ENCODE measurements at regions not wholly inside any gene's neighbourhood (a gene's known extent, or its start where the extent isn't known, plus 50 kb on each side); places are given as distances from the start of the nearest gene placed in this dataset.

DNA sequence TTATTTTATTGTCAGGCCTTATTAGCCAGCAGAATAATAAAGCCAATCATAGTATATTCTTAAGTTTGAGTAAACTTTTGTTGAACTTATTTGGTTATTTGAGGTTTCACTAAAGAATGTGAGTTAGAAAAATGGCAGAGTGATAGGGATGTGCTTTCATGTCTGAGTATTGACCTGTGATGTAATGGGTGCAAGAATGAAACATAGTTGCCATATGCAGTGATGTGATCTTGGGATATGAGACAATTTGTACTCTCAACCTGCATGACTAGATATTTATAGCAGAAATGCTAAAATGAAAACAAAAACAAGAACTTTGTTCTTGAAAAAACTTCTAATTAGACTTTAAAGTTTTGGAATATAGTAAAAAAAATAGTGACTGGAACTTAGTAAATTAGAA, 97.9 kb downstream of the DISP1 start:
- H3K9ac ChIP-seq (ENCODE audit: low read depth, low read length, poor library complexity, severe bottlenecking) = no peak overlapping the region
- peaks cover 5% of the 10 kb centered on the region for H3K4me1 ChIP-seq (ENCODE audit: insufficient read depth, low read length, poor library complexity, severe bottlenecking)
- no peaks in the 10 kb centered on the region for H3K36me3 ChIP-seq (ENCODE audit: insufficient read depth, low read length)
- H3K4me2 ChIP-seq (ENCODE audit: low read depth, low read length, poor library complexity, severe bottlenecking) = no peak overlapping the region
- no peaks in the 10 kb centered on the region for H3F3A ChIP-seq (ENCODE audit: low read depth)
- H2AFZ ChIP-seq (ENCODE audit: low read length) = no peak overlapping the region
- no peaks in the 10 kb centered on the region; the same call in 1 of the 2 replicates for H3K9me3 ChIP-seq (ENCODE audit: insufficient read depth, low read depth, low read length)
- TF ChIP-seq, protein P1, sequence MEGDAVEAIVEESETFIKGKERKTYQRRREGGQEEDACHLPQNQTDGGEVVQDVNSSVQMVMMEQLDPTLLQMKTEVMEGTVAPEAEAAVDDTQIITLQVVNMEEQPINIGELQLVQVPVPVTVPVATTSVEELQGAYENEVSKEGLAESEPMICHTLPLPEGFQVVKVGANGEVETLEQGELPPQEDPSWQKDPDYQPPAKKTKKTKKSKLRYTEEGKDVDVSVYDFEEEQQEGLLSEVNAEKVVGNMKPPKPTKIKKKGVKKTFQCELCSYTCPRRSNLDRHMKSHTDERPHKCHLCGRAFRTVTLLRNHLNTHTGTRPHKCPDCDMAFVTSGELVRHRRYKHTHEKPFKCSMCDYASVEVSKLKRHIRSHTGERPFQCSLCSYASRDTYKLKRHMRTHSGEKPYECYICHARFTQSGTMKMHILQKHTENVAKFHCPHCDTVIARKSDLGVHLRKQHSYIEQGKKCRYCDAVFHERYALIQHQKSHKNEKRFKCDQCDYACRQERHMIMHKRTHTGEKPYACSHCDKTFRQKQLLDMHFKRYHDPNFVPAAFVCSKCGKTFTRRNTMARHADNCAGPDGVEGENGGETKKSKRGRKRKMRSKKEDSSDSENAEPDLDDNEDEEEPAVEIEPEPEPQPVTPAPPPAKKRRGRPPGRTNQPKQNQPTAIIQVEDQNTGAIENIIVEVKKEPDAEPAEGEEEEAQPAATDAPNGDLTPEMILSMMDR (conservative IDR thresholded peaks at IDR 0.05; ENCODE audit: low read length) = no peak
- no peak for TF ChIP-seq EZH2phosphoT487 (IDR thresholded peaks at IDR 0.05; ENCODE audit: borderline replicate concordance)
- no peaks in the 10 kb centered on the region for H3K27me3 ChIP-seq (ENCODE audit: insufficient read depth, low read length, poor library complexity, severe bottlenecking)
- H3K4me3 ChIP-seq (ENCODE audit: low read length, poor library complexity, severe bottlenecking) = no peak overlapping the region
- H3K9me2 ChIP-seq (replicated peaks; ENCODE audit: low read depth, low read length) = no peaks in the 10 kb centered on the region
- H4K20me1 ChIP-seq (ENCODE audit: insufficient read depth, low read length, poor library complexity, severe bottlenecking) = no peaks in the 10 kb centered on the region
- H3K79me2 ChIP-seq (ENCODE audit: insufficient read depth, low read length) = no peaks in the 10 kb centered on the region

DNA sequence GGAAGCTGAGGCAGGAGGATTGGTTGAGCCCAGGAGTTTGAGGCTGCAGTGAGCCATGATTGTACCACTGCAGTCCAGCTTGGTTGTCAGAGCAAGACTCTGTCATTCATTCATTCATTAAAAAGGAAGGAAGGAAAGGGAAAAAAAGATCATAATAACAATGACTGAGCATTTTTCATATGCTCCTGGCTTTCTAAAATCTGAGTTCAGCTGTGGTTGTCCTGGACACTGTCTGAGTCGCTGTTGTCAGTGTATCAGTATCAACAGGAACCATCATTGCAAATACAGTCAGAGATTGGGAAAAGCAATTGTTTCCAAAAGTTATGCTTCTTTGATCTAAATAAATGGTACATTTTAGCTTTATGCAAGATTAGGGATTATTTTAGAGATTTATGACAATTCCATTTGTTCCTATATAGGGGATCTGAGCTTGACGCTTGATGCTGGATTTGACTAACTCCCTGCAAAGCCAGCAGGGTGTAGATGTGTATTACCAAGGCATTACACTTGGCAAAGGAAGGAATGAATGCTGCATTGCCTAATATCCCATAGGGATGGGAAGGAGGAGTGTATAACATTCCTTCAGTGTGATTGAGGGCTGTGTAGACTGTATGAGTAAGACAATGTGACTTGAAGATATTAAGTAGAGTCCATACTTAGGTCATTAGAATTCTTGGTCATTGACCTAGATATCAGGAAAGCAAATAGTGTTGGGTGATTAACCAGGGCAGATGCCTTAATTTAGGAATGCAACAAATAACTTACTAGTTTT, 100.2 kb downstream of the DISP1 start:
- TF ChIP-seq EZH2phosphoT487 (IDR thresholded peaks at IDR 0.05; ENCODE audit: borderline replicate concordance) = no peak
- TF ChIP-seq, protein P1 (conservative IDR thresholded peaks at IDR 0.05; ENCODE audit: low read length) = no peak
- H3K9me2 ChIP-seq (replicated peaks; ENCODE audit: low read depth, low read length) = no peaks in the 10 kb centered on the region
- no peak overlapping the region for H2AFZ ChIP-seq (ENCODE audit: low read length)
- peaks cover 5% of the 10 kb centered on the region for H3K4me1 ChIP-seq (ENCODE audit: insufficient read depth, low read length, poor library complexity, severe bottlenecking)
- H3F3A ChIP-seq (ENCODE audit: low read depth) = no peaks in the 10 kb centered on the region
- no peak overlapping the region for H3K4me3 ChIP-seq (ENCODE audit: low read length, poor library complexity, severe bottlenecking)
- no peaks in the 10 kb centered on the region for H3K27me3 ChIP-seq (ENCODE audit: insufficient read depth, low read length, poor library complexity, severe bottlenecking)
- H3K9me3 ChIP-seq (ENCODE audit: insufficient read depth, low read depth, low read length) = no peaks in the 10 kb centered on the region; the same call in 1 of the 2 replicates
- H3K79me2 ChIP-seq (ENCODE audit: insufficient read depth, low read length) = no peaks in the 10 kb centered on the region
- no peak overlapping the region for H3K4me2 ChIP-seq (ENCODE audit: low read depth, low read length, poor library complexity, severe bottlenecking)
- no peaks in the 10 kb centered on the region for H3K36me3 ChIP-seq (ENCODE audit: insufficient read depth, low read length)
- H3K9ac ChIP-seq (ENCODE audit: low read depth, low read length, poor library complexity, severe bottlenecking) = no peak overlapping the region
- no peaks in the 10 kb centered on the region for H4K20me1 ChIP-seq (ENCODE audit: insufficient read depth, low read length, poor library complexity, severe bottlenecking)

DNA sequence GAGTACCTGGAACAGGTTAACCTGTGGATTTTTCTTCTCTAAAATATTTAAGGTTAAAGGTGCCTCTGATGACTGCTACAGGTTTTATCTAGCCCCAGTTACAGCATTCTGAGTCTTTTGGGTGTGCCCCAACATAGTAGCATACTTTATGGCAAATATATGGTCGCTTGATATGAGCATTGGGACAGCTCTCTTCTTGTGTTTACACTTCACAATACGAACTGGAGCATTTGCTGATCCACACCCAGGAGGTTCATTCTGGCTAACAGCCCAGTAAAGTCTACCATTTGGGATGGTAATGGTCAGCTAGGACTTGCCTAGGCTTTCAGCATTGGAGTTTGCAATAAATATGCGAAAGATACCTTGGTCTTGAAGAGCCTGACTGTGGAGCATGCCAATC, 101.3 kb downstream of the DISP1 start:
- Histone ChIP-seq H3K27me3 (ENCODE audit: insufficient read depth, low read length, poor library complexity, severe bottlenecking) (no peaks in the 10 kb centered on the region), H3F3A (ENCODE audit: low read depth) (no peaks in the 10 kb centered on the region), H3K4me3 (ENCODE audit: low read length, poor library complexity, severe bottlenecking) (no peak overlapping the region), H3K9ac (ENCODE audit: low read depth, low read length, poor library complexity, severe bottlenecking) (no peak overlapping the region), H3K4me2 (ENCODE audit: low read depth, low read length, poor library complexity, severe bottlenecking) (no peak overlapping the region), H3K4me1 (ENCODE audit: insufficient read depth, low read length, poor library complexity, severe bottlenecking) (peaks cover 5% of the 10 kb centered on the region), H2AFZ (ENCODE audit: low read length) (no peak overlapping the region), H3K36me3 (ENCODE audit: insufficient read depth, low read length) (no peaks in the 10 kb centered on the region), H4K20me1 (ENCODE audit: insufficient read depth, low read length, poor library complexity, severe bottlenecking) (no peaks in the 10 kb centered on the region), H3K9me3 (ENCODE audit: insufficient read depth, low read depth, low read length) (no peaks in the 10 kb centered on the region; the same call in 1 of the 2 replicates), H3K79me2 (ENCODE audit: insufficient read depth, low read length) (no peaks in the 10 kb centered on the region), H3K9me2 (replicated peaks; ENCODE audit: low read depth, low read length) (no peaks in the 10 kb centered on the region)
- no peak for TF ChIP-seq EZH2phosphoT487 (IDR thresholded peaks at IDR 0.05; ENCODE audit: borderline replicate concordance)
- TF ChIP-seq, protein P1 (conservative IDR thresholded peaks at IDR 0.05; ENCODE audit: low read length) = no peak

Measured in Loucy (cell line).